ENCODE measurements at regions not wholly inside any gene's neighbourhood (a gene's known extent, or its start where the extent isn't known, plus 50 kb on each side); places are given as distances from the start of the nearest gene placed in this dataset.

- Histone ChIP-seq H4K5ac (ENCODE audit: low read length) (no peak overlapping the region), H2BK15ac (replicated peaks; ENCODE audit: low read depth) (no peak overlapping the region)
- no CpG with 5 or more reads among the region's 6 CpGs for WGBS (ENCODE audit: extremely low coverage, insufficient coverage, low lambda C conversion rate)
Measured at GRCh38 chr3:177744873-177745606, 547.8 kb upstream of the TBL1XR1 start.

GRCh38 chr3:177745607-177746005, 548.3 kb upstream of the TBL1XR1 start:
- Histone ChIP-seq H3K36me3 (ENCODE audit: control insufficient read depth, insufficient read depth, low read length) (no peaks in the 10 kb centered on the region), H3K79me1 (ENCODE audit: low read length) (no peaks in the 10 kb centered on the region), H2AK5ac (ENCODE audit: low read length) (no peak overlapping the region), H2BK15ac (replicated peaks; ENCODE audit: low read depth) (no peak overlapping the region), H3K23ac (ENCODE audit: low read length) (no peak overlapping the region), H3K9ac (ENCODE audit: low read length) (no peak overlapping the region), H3K4me1 (ENCODE audit: control insufficient read depth, low read depth, low read length) (no peaks in the 10 kb centered on the region), H3K56ac (ENCODE audit: low read length) (no peak overlapping the region), H4K5ac (ENCODE audit: low read length) (no peak overlapping the region), H3K4me3 (ENCODE audit: low read length) (no peak overlapping the region), H2BK5ac (ENCODE audit: low read length) (no peak overlapping the region), H3K4ac (ENCODE audit: low read depth, low read length) (no peak overlapping the region), H3K79me2 (ENCODE audit: control insufficient read depth, insufficient read depth, low read length) (no peaks in the 10 kb centered on the region), H4K8ac (ENCODE audit: low read depth, low read length) (no peak overlapping the region), H3K27me3 (ENCODE audit: insufficient read depth, low read length, poor library complexity) (no peaks in the 10 kb centered on the region), H2BK120ac (ENCODE audit: low read depth, low read length) (no peak overlapping the region), H3K4me2 (ENCODE audit: low read length) (no peak overlapping the region), H3K27ac (ENCODE audit: low read depth, low read length) (no peak overlapping the region), H3K18ac (ENCODE audit: low read length) (no peak overlapping the region)
- DNase-seq = no peak
- WGBS (ENCODE audit: extremely low coverage, insufficient coverage, low lambda C conversion rate) = no CpG with 5 or more reads among the region's 3 CpGs

More at GRCh38 chr3:177744873-177745606, 547.8 kb upstream of the TBL1XR1 start:
- Histone ChIP-seq H2AK5ac (ENCODE audit: low read length) (no peak overlapping the region), H3K23ac (ENCODE audit: low read length) (no peak overlapping the region), H2BK5ac (ENCODE audit: low read length) (no peak overlapping the region), H3K79me2 (ENCODE audit: control insufficient read depth, insufficient read depth, low read length) (no peaks in the 10 kb centered on the region), H3K56ac (ENCODE audit: low read length) (no peak overlapping the region), H3K36me3 (ENCODE audit: control insufficient read depth, insufficient read depth, low read length) (no peaks in the 10 kb centered on the region), H3K79me1 (ENCODE audit: low read length) (no peaks in the 10 kb centered on the region), H3K4ac (ENCODE audit: low read depth, low read length) (no peak overlapping the region), H3K9ac (ENCODE audit: low read length) (no peak overlapping the region), H3K18ac (ENCODE audit: low read length) (no peak overlapping the region), H2BK120ac (ENCODE audit: low read depth, low read length) (no peak overlapping the region), H3K27ac (ENCODE audit: low read depth, low read length) (no peak overlapping the region), H3K27me3 (ENCODE audit: insufficient read depth, low read length, poor library complexity) (no peaks in the 10 kb centered on the region), H3K4me2 (ENCODE audit: low read length) (no peak overlapping the region), H3K4me3 (ENCODE audit: low read length) (no peak overlapping the region), H3K4me1 (ENCODE audit: control insufficient read depth, low read depth, low read length) (no peaks in the 10 kb centered on the region), H4K8ac (ENCODE audit: low read depth, low read length) (no peak overlapping the region)
- DNase-seq = no peak

GRCh38 chr3:177746337-177746933, 549.2 kb upstream of the TBL1XR1 start:
- Histone ChIP-seq H3K56ac (ENCODE audit: low read length) (no peak overlapping the region), H3K79me1 (ENCODE audit: low read length) (no peaks in the 10 kb centered on the region), H2BK15ac (replicated peaks; ENCODE audit: low read depth) (no peak overlapping the region), H2BK5ac (ENCODE audit: low read length) (no peak overlapping the region), H3K4ac (ENCODE audit: low read depth, low read length) (no peak overlapping the region), H4K5ac (ENCODE audit: low read length) (no peak overlapping the region), H3K4me2 (ENCODE audit: low read length) (no peak overlapping the region), H2BK120ac (ENCODE audit: low read depth, low read length) (no peak overlapping the region), H2AK5ac (ENCODE audit: low read length) (no peak overlapping the region), H3K27me3 (ENCODE audit: insufficient read depth, low read length, poor library complexity) (no peaks in the 10 kb centered on the region), H3K4me3 (ENCODE audit: low read length) (no peak overlapping the region), H3K79me2 (ENCODE audit: control insufficient read depth, insufficient read depth, low read length) (no peaks in the 10 kb centered on the region), H4K8ac (ENCODE audit: low read depth, low read length) (no peak overlapping the region), H3K18ac (ENCODE audit: low read length) (no peak overlapping the region), H3K9ac (ENCODE audit: low read length) (no peak overlapping the region), H3K27ac (ENCODE audit: low read depth, low read length) (no peak overlapping the region), H3K36me3 (ENCODE audit: control insufficient read depth, insufficient read depth, low read length) (no peaks in the 10 kb centered on the region), H3K4me1 (ENCODE audit: control insufficient read depth, low read depth, low read length) (no peaks in the 10 kb centered on the region), H3K23ac (ENCODE audit: low read length) (no peak overlapping the region)
- DNase-seq = no peak
- no CpG with 5 or more reads among the region's 3 CpGs for WGBS (ENCODE audit: extremely low coverage, insufficient coverage, low lambda C conversion rate)

- H4K5ac ChIP-seq (ENCODE audit: low read length) = no peak overlapping the region
Measured at GRCh38 chr3:177749836-177750235, 552.6 kb upstream of the TBL1XR1 start.

GRCh38 chr3:177750436-177750835, 553.2 kb upstream of the TBL1XR1 start:
- H4K5ac ChIP-seq (ENCODE audit: low read length) = no peak overlapping the region
- no peak overlapping the region for H2BK15ac ChIP-seq (replicated peaks; ENCODE audit: low read depth)
- H3K79me2 ChIP-seq (ENCODE audit: control insufficient read depth, insufficient read depth, low read length) = no peaks in the 10 kb centered on the region
- no peak overlapping the region for H2BK120ac ChIP-seq (ENCODE audit: low read depth, low read length)
- no peaks in the 10 kb centered on the region for H3K79me1 ChIP-seq (ENCODE audit: low read length)
- no peaks in the 10 kb centered on the region for H3K27me3 ChIP-seq (ENCODE audit: insufficient read depth, low read length, poor library complexity)
- H3K56ac ChIP-seq (ENCODE audit: low read length) = no peak overlapping the region
- H3K27ac ChIP-seq (ENCODE audit: low read depth, low read length) = no peak overlapping the region
- no peak overlapping the region for H2BK5ac ChIP-seq (ENCODE audit: low read length)
- H4K8ac ChIP-seq (ENCODE audit: low read depth, low read length) = no peak overlapping the region
- no peaks in the 10 kb centered on the region for H3K36me3 ChIP-seq (ENCODE audit: control insufficient read depth, insufficient read depth, low read length)
- WGBS (ENCODE audit: extremely low coverage, insufficient coverage, low lambda C conversion rate) = no CpG with 5 or more reads among the region's 1 CpG
- no peak overlapping the region for H3K4me3 ChIP-seq (ENCODE audit: low read length)
- H2AK5ac ChIP-seq (ENCODE audit: low read length) = no peak overlapping the region
- H3K4me2 ChIP-seq (ENCODE audit: low read length) = no peak overlapping the region
- H3K4ac ChIP-seq (ENCODE audit: low read depth, low read length) = no peak overlapping the region
- H3K23ac ChIP-seq (ENCODE audit: low read length) = no peak overlapping the region
- H3K4me1 ChIP-seq (ENCODE audit: control insufficient read depth, low read depth, low read length) = no peaks in the 10 kb centered on the region
- no peak overlapping the region for H3K18ac ChIP-seq (ENCODE audit: low read length)
- H3K9ac ChIP-seq (ENCODE audit: low read length) = no peak overlapping the region
- no peak for DNase-seq

More at GRCh38 chr3:177749836-177750235, 552.6 kb upstream of the TBL1XR1 start:
- H3K9ac ChIP-seq (ENCODE audit: low read length) = no peak overlapping the region
- H3K23ac ChIP-seq (ENCODE audit: low read length) = no peak overlapping the region
- H3K79me2 ChIP-seq (ENCODE audit: control insufficient read depth, insufficient read depth, low read length) = no peaks in the 10 kb centered on the region
- H2AK5ac ChIP-seq (ENCODE audit: low read length) = no peak overlapping the region
- H3K27me3 ChIP-seq (ENCODE audit: insufficient read depth, low read length, poor library complexity) = no peaks in the 10 kb centered on the region
- no peak overlapping the region for H3K4me2 ChIP-seq (ENCODE audit: low read length)
- H4K8ac ChIP-seq (ENCODE audit: low read depth, low read length) = no peak overlapping the region
- DNase-seq = no peak
- H3K4ac ChIP-seq (ENCODE audit: low read depth, low read length) = no peak overlapping the region
- no peak overlapping the region for H2BK5ac ChIP-seq (ENCODE audit: low read length)
- WGBS (ENCODE audit: extremely low coverage, insufficient coverage, low lambda C conversion rate) = no CpG with 5 or more reads among the region's 1 CpG
- no peak overlapping the region for H2BK15ac ChIP-seq (replicated peaks; ENCODE audit: low read depth)
- H3K36me3 ChIP-seq (ENCODE audit: control insufficient read depth, insufficient read depth, low read length) = no peaks in the 10 kb centered on the region
- H3K79me1 ChIP-seq (ENCODE audit: low read length) = no peaks in the 10 kb centered on the region
- H3K4me1 ChIP-seq (ENCODE audit: control insufficient read depth, low read depth, low read length) = no peaks in the 10 kb centered on the region
- no peak overlapping the region for H3K56ac ChIP-seq (ENCODE audit: low read length)
- H3K27ac ChIP-seq (ENCODE audit: low read depth, low read length) = no peak overlapping the region
- no peak overlapping the region for H3K4me3 ChIP-seq (ENCODE audit: low read length)
- no peak overlapping the region for H2BK120ac ChIP-seq (ENCODE audit: low read depth, low read length)
- H3K18ac ChIP-seq (ENCODE audit: low read length) = no peak overlapping the region

All from mesendoderm (in vitro differentiated cells).